LoVo (cell line): ENCODE measurements at regions not wholly inside any gene's neighbourhood (a gene's known extent, or its start where the extent isn't known, plus 50 kb on each side); places are given as distances from the start of the nearest gene placed in this dataset.

Source experiments
- DNase-seq: peaks from one replicate; pipeline ENCODE4 v3.0.0-alpha.2; 2016; ENCODE audit warnings: low spot score

DNA sequence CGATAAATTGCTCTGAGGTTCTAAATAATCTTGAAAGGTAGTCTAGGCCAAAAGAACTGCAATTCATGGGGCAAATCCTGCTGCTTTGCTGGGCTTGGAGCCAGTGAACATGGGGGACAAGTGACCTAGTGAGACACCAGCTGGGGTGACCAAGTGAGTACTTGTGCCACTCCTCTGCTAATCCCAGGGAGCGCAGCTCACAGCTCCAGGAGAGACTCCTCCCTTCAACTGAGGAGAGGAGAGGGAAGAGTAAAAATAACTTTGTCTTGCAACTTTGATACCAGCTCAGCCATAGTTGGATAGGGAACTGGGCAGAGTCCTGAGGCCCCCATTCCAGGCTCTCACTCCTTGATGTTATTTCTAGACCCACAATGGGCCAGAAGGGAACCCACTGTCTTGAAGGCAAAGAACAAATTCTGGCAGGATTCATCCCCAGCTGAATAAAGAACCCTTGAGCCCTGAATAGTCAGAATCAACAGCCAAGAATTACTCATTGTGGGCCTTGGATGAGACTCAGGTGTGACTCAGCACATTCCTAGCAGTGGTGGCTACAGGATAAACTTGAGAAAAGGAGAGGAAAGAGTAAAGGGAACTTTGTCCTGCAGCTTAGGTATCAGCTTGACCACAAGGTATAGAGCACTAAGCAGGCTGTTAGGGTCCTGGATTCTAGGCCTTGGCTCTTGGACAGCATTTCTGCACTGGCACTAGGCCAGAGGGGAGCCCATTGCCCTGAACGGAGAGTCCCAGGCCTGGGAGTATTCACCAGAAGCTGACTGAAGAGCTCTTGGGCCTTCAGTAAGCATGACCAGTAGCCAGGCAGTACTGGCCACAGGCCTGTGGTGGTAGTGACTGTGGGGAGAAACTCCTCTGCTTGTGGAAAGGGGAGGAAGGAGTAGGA, 288.3 kb upstream of the CDH18 start:
- DNase-seq: peak; percentile 64

DNA sequence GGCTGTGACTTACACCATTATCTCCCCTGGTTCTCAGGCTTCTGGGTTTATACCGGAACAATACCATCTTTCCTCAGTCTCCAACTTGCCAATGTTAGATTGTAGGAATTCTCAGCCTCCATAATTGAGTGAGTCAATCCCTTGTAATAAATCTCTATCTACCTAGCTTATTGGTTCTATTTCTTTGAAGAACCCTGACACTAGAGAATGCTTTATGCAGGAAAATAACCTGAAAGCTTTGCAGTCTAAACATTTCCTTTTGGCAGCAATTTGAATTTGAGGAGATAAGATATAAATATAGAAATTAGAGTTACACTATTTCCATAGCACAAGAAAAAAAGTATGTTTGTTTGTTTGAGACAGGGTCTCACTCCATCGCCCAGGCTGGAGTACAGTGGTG, 278.1 kb upstream of the CDH18 start:
- no peak for DNase-seq

DNA sequence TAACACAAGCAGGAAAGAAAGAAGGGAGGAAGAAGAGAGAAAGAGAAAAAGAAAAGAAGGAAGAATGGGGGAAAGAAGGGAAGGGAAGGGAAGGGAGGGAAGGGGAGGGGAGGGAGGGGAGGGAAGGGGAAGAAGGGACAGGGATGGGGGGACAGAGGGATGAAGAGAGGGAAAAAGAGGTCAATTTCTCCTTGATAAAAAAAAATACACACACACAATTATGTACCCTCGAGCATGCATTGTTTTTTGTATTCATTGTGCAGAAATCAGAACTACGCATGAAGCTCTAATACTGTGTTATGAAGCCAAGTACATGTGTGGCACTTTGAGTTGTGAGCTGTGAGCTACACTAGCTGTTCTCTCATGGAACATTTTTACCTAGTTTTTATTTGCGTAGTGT, 274.9 kb upstream of the CDH18 start:
- no peak for DNase-seq

DNA sequence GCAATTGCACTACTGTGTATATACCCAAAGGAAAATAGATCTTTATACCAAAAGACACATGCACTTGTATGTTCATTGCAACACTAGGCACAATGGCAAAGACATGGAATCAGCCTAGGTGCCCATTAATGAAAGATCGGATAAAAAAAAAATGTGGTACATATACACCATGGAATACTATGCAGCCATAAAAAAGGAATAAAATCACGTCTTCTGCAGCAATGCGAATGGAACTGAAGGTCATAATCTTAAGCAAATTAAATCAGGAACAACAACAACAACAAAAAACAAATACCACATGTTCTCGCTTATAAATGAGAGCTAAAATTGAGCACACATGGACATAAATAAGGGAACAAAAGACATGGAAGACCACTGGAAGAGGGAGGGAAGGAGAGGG, 266.7 kb upstream of the CDH18 start:
- DNase-seq: no peak

DNA sequence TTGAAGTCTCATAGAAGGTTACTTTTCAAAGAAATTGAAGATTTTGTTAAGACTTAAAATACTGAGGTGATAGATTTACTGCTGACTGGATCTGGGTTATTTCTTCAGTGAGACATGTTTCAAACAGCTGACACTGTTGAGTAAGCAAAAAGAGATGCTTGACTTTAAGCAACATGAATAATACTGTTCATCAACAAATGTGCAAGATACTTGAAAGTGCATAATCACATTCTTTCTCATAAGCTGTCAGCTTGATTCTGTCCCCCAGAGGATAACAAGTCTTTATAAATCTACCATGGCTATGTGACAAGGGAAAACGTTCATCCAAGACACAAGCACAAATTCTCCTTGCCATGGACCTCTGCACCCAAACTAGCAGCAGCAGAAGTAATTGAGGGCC, 260.1 kb upstream of the CDH18 start:
- DNase-seq: no peak

DNA sequence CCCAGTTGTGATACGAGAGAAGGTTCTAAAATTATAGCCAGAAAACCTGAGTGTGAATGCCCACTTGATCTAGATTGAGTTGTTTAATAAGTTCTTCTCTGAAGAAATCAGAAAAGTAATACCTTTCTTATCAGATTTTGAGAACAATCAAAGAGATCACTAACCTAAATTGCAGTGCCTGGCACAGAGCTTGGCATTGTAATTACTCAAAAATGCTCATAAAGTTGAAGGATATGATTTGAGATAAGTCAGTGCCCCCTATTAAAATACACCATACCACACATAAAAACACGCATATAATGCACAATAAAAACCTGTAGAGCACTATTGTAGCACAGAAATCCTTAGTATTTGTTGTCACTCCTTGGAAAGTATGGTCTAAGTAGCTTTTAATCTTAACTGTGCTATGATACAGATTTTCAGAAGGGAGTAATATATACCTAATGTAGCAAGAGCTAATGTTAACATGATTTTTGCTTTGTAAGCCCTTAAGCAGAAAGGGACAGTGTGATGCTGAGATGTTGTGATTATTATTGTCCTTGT, 257.5 kb upstream of the CDH18 start:
- no peak for DNase-seq

DNA sequence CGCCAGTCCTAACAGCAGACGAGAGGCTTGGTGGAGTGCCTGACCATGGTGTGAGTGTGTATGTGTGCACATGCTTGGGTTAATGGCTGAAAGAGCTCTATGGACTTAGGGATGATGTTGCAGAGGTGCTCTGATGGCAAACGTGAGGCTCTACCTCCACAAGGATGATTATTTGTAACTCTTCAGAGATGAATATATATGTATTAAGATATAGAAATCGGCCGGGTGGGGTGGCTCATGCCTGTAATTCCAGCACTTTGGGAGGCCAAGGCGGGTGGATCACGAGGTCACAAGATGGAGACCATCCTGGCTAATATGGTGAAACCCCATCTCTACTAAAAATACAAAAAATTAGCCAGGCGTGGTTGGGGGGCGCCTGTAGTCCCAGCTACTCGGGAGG, 253.4 kb upstream of the CDH18 start:
- DNase-seq: no peak

DNA sequence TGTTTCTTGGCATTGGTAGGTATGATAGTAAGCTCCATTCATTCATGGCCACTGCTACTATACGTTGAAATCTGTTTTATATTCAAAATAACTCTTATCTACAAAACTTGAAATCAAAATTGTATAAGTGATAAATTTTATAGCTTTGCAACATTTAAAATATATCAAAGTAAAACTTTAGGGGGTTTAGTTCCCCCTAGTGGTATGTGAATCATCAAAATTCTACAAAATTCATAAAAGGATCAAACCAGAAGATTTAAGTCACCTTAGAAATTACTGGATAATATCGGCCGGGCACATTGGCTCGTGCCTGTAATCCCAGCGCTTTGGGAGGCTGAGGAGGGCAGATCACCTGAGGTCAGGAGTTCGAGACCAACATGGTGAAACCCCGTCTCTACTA, 243.0 kb upstream of the CDH18 start:
- DNase-seq: no peak

DNA sequence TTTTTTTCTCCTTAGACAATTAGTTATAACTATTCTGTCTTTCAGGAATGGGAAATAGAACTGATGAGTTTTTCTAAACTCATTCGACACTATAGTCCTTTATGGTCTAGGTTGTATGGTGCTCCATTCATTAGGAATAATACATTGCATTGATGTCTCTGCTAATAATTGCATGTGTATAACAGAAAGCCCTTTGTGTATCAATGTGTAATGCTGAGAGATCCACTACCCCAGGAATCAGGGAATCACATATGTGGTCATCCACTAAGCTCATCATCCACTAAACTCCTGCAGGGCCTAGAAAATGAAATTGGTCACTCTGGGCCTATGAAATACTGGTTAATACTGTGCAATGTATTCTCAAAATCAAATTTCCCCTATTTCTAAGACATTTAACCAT, 242.0 kb upstream of the CDH18 start:
- no peak for DNase-seq

DNA sequence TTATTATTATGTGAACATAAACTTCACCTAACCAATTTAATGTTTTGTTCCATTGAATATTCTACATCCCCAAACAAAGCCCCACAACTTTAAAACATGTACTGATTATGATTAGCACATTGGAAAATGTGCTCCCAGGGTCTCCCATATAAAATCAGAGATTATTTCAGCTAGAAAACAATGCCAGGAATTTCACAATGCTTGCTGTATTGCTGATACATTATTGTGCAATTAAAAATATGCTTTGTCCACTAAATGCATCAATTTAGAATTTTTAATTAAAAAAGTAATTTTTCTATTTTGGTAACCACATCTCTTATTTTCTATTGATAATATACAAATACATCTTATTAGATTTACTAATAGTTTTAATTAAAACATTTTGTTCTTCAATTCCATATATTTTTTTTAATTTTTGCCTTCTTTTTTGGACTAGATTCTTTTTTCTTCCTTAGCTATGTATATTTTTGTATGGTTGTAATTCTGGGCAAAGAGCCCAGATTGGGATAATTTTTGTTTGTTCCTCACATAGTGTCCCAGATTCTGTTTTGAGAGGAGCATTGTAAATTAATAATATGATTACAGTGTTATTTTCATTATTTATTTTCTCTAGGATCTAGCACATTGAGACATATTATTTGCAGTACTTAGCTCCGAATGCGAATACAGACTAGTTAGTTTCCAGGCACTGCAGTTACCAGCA, 241.5 kb upstream of the CDH18 start:
- DNase-seq: no peak

DNA sequence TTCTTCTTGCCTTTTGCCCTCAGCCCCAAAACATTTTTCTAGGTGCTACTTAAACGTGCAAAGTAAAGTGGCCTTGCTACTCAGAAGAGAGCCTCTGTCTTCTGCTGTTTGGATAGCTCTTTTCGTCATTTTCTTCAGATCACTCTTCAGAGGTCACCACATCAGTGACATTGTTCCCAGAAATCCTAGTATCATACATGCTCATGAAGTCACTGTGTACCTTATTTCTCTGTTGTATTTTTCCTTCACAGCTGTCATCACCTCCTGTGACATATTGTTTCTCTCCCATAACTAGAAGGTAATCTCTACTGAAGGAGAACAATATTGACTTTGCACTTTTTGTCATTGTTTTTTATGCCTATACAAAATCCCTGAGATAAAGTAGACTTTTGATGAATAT, 237.0 kb upstream of the CDH18 start:
- no peak for DNase-seq

DNA sequence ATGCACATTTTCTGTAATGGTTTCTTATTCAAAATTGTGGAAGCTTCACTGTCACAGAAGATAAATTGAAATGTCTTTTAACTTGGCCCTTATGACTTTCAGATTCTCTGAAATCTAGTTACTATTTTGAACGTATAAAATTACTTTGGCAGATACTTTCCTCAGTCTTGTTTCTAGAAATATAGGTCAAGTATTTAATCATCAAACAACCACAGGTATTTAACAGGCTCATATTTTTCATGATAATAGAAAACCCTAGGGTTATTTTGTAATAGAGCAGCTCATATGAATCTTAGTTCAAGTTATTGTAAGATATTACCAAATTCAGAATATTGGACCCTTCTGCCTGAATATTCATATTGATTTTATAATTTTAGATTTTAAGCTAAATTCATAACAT, 236.0 kb upstream of the CDH18 start:
- no peak for DNase-seq

DNA sequence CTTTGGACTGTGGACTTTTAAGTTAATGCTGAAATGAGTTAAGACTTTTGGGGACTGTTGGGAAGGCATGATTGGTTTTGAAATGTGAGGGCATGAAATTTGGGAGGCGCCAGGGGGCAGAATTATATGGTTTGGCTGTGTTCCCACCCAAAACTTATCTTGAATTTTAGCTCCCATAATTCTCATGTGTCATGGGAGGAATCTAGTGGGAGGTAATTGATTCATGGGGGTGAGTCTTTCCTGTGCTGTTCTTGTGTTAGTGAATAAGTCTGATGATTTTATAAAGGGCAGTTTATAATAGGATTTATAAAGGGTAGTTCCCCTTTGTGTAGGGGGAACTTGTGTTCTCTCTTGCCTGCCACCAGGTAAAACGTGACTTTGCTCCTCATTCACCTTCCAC, 235.5 kb upstream of the CDH18 start:
- DNase-seq: no peak

DNA sequence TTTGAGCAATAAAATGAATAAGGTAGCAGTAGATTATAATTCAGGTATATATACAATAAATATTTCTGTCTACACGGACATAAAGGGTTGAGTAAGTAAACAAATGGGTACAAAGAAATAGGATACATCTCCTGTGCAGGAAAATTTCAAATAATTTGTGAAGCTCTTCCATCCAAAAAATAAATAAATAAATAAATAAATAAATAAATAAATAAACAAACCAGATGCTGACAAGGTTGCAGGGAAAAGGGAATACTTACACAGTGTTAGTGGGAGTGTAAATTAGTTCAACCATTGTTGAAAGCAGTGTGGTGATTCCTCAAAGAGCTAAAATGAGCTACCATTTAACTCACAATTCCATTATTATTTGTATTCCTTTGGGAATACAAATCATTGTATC, 227.3 kb upstream of the CDH18 start:
- DNase-seq: no peak

DNA sequence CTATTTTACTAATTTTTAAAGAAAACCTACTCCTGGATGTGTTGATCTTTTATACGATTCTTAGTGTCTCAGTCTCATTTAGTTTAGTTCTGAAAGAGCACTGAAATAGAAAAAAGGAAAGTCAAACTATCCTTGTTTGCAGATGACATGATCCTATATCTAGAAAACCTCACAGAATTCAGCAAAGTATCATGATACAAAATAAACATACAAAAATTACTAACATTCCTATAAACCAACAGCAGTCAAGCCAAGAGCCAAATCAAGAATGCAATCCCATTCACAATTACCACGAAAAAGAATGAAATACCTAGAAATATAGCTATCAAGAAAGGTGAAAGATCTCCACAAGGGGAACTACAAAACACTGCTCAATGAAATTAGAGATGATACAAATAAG, 225.8 kb upstream of the CDH18 start:
- DNase-seq: no peak

DNA sequence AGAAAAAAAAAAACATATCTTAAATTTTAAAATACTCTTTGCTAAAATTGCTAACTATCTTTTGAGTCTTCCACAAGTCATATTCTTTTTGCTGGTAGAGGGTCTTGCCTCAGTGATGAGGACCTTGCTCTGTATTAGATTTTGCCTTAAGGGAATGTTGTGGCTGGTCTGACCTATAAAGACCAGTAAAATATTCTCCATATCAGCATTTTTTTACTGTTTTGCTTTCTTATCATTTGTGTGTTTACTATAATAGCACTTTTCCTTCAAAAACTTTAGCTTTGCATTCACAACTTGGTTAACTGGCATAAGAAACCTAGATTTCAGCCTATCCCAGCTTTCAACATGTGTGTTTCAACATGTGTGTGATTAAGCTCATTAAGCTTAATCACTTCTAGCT, 224.7 kb upstream of the CDH18 start:
- no peak for DNase-seq

DNA sequence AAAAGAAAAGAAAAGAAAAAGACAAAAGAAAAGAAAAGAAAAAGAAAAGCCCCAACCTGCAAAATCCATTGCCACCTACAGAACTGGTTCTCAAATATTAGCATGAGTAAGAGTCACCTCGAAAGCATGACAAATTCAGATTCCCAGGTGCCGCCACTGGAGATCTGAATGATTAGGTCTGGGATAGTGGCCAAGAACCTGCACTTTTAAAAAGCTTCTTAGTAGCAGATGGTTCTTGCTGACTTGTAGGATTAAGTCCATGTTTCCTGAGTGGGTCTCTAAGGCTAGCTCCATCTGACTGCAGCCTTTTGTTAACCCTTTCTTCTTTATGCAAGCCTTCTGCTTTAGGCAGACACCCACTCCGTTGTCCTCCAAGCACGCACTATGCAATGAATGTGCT, 178.5 kb upstream of the CDH18 start:
- DNase-seq: no peak

DNA sequence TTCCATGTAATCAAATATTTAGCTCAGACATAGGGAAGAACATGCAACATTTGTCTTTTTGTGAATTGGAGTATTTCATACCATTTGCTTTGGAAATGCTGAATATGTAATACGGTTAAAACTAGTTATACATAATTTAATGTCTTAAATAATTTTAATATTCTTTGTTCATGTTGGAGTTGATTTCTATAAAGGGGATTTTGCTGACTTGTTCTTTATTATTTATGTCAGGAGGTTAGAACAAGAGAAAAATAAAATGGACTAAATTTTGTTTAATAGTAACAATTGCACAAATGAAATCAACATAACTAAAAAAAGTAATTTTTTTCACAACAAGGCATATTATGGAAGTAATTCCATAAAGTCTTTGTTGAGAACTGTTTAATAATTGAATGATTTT, 170.0 kb upstream of the CDH18 start:
- no peak for DNase-seq

DNA sequence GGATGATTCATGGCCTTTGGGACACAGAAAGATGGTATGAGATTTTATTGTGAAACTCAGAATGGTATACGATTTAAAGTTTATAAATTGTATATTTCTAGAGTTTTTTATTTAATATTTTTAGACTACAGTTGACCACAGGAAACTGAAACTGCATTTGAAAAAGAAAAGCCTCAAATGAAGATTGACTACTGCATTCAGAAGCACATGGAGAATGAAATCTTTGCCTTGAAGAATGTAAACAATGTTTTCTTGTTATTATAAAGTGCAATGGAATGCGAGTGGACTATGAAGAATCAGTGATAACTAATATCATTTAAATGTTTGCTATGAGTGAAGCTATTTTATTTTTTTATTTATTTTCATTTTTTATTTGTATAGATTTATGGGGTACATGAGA, 169.1 kb upstream of the CDH18 start:
- no peak for DNase-seq

DNA sequence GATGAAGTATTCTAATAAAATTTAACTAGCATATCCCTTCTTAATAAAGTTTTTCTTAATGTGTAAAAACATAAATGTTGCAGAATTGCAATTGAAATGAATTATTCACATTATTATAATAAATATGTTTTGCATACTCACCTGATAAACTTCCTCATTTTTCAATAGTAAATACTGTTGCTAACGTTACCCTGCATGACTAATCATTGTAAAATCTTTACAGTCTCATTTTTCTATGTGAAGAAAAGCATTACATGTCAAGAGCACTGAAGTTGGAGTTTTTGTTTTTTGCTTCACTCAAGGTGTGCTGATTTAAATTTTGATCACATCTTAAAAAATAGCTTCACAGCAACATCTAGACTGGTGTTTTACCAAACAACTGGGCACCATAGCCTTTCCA, 157.2 kb upstream of the CDH18 start:
- no peak for DNase-seq

DNA sequence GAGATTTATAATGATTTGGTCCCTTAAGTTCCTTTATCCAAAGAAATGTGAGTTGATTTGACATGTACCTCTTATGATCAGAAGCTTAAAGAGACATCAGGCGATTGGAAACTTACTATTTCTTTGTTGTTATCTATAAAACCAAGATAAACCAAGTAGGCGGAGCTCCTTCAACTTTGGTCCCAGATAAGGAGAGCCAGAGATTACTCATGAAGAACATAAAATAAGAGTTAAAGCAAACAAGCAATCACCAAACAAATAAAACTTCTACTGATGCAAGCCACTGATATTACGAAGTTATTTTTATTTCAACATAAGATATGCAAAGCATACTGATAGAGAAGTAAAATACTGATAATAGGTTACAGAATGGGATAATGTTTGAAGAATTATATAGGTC, 141.5 kb upstream of the CDH18 start:
- DNase-seq: no peak

DNA sequence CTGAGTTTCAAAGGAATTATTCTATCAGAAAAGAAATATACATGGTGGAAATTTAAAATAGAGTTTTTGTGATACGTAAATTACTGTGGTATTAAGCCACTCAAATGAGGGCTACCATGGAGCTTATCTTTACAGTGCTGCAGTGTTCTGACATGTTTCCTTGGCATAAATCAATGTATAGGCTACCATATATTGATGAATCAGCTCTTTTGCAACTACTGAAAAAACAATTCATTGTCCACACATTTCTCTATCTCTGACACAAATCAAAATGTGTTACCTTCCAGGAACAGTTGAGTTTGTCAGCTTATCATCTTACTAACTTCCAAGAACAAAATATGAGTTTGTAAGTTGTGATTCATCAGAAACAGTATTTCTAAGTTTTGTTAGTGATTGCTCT, 140.3 kb upstream of the CDH18 start:
- no peak for DNase-seq

DNA sequence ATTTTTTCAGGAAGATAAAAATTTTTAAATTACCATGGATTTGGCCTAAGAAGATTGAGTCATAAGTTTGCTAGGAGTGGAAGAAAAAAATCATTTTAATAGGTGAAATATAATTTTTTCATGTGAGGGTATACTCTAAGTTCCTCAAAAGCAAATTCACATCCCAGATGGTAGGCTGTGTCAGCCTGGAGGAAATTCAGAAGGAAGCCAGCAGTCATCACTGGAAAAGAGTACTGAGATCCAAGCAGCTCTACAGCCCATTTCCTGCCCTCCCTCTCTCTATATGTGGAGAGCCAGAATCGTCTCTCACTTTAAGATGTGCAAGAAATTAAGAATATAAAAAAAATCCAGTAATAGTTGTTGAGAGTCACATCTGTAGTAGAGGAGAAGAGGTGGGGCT, 126.5 kb upstream of the CDH18 start:
- no peak for DNase-seq

DNA sequence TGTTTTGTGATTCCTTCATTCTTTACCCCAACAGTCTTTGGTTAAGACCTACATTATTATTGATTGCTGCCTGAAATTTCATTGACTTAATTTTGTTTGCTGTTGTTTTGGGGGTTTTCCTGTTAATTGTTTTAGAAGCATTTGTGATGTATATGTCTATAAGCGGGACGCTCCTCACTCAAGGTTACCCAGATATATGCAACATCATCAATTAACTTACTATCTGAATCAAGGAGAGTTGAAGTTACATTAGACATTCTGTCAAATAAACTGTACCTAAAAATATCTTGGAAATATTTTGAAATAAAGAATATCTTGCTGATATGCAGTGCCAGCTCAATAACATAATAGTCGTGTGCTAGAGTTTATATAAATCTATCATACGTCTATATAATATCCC, 125.9 kb upstream of the CDH18 start:
- DNase-seq: no peak
